ENCODE measurements at regions not wholly inside any gene's neighbourhood (a gene's known extent, or its start where the extent isn't known, plus 50 kb on each side); places are given as distances from the start of the nearest gene placed in this dataset.

- no peak for TF ChIP-seq GATA3 (IDR thresholded peaks at IDR 0.05; ENCODE audit: low read depth, low read length)
- TF ChIP-seq GATA2 (IDR thresholded peaks at IDR 0.05; ENCODE audit: low read depth, low read length), result no peak
These were observed 449.7 kb downstream of the TXNL1 start for GRCh38 chr18:56188529-56189275.

GRCh38 chr18:56186319-56186718, 452.1 kb downstream of the TXNL1 start:
- TF ChIP-seq GATA3 (IDR thresholded peaks at IDR 0.05; ENCODE audit: low read depth, low read length) (no peak), GATA2 (IDR thresholded peaks at IDR 0.05; ENCODE audit: low read depth, low read length) (no peak)

DNA sequence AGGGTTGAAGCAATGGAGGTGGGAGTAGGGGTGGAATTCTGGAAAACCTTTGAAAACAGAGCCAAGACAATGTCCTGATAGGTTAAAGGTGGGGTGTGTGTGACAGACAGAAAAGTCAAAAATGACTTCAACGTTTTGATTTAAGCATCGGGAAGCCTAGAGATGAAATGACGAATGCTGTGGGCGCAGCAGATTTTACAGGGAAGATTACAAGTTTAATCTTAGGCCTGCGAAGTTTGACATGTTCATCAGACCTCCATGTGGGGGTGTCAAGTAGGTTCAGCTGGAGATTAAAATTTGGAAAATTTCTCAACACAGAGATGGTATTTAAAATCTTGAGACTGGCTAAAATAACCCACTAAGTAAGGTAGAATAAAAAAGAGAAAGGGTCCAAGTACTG, 453.3 kb downstream of the TXNL1 start:
- TF ChIP-seq GATA3 (IDR thresholded peaks at IDR 0.05; ENCODE audit: low read depth, low read length) (no peak), GATA2 (IDR thresholded peaks at IDR 0.05; ENCODE audit: low read depth, low read length) (no peak)

- no peak for TF ChIP-seq GATA3 (IDR thresholded peaks at IDR 0.05; ENCODE audit: low read depth, low read length)
- TF ChIP-seq GATA2 (IDR thresholded peaks at IDR 0.05; ENCODE audit: low read depth, low read length), result no peak
These were observed 461.6 kb downstream of the TXNL1 start for GRCh38 chr18:56176751-56177150.

DNA sequence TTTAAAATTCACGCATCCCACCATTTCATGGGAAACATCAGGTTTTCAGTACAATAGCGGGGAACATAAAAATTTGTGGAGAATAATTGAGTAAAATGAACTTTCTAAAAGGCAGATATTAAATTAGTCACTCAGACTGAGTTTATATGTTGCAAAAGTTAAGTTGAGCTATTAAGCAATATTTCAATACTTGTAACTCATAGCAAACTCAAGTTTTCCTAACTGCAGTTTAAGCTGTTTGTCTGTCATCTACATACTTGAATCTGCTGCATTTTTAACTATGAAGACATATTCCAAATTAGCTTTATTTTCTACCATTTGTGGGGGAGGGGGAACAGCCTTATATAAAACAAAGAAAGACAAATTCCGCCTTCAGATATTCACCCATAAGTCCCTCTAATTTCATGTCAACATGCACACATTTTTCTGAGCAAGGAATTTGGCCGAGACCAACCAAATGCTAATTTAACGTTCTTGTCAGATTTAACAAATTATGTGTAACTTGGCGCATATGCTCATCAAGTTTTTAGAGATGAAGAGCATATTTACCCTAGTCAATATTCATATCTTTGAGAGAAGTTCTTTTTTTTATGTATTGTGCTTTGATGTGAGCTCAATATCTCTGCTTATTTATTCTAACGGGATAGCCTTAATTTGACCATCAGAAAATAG, 462.9 kb downstream of the TXNL1 start:
- TF ChIP-seq GATA2 (IDR thresholded peaks at IDR 0.05; ENCODE audit: low read depth, low read length), result no peak
- no peak for TF ChIP-seq GATA3 (IDR thresholded peaks at IDR 0.05; ENCODE audit: low read depth, low read length)

- TF ChIP-seq GATA3 (IDR thresholded peaks at IDR 0.05; ENCODE audit: low read depth, low read length) (no peak), GATA2 (IDR thresholded peaks at IDR 0.05; ENCODE audit: low read depth, low read length) (no peak)
These were observed 464.7 kb downstream of the TXNL1 start for GRCh38 chr18:56173542-56174220.

DNA sequence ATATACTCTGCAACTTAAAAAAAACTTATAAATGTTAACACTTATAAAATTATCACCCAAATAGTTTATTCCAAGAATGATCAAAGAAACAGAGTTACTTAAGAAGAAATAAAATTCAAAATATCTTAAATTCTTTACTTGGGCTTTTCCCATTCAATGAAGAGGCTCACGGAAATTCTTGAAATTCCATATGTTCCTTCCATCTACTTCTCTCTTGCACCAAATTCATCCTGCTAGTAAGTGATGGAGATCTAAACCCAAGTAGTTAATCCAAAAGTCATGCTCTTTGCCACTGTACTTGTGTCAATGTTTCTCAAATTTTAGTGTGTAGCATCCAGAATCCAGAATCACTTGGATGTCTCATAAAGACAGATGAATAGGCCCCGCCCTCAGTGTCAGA, 465.9 kb downstream of the TXNL1 start:
- TF ChIP-seq GATA2 (IDR thresholded peaks at IDR 0.05; ENCODE audit: low read depth, low read length), result no peak
- no peak for TF ChIP-seq GATA3 (IDR thresholded peaks at IDR 0.05; ENCODE audit: low read depth, low read length)

DNA sequence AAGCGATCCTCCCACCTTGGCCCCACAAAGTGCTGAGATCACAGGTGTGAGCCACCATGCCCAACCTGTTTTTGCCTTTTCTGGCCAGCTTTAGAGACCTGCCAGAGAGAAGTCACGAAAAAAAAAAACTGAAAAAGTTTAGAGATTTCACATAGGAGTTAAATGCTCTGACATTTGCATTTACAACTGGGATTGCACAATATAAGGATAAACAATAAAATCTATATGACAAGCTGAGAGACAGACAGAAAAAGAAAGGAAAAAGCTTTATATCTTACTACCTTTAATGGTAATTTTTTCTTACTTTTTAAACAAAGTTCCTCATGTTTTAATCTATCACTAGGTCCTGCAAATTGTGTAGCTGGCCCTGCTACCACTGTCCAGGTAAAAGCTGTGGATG, 466.5 kb downstream of the TXNL1 start:
- TF ChIP-seq GATA2 (IDR thresholded peaks at IDR 0.05; ENCODE audit: low read depth, low read length), result no peak
- no peak for TF ChIP-seq GATA3 (IDR thresholded peaks at IDR 0.05; ENCODE audit: low read depth, low read length)

- TF ChIP-seq GATA3 (IDR thresholded peaks at IDR 0.05; ENCODE audit: low read depth, low read length), result no peak
- no peak for TF ChIP-seq GATA2 (IDR thresholded peaks at IDR 0.05; ENCODE audit: low read depth, low read length)
These were observed 470.2 kb downstream of the TXNL1 start for GRCh38 chr18:56168049-56168781.

GRCh38 chr18:56167366-56167765, 471.0 kb downstream of the TXNL1 start:
- TF ChIP-seq GATA2 (IDR thresholded peaks at IDR 0.05; ENCODE audit: low read depth, low read length) (no peak), GATA3 (IDR thresholded peaks at IDR 0.05; ENCODE audit: low read depth, low read length) (no peak)

DNA sequence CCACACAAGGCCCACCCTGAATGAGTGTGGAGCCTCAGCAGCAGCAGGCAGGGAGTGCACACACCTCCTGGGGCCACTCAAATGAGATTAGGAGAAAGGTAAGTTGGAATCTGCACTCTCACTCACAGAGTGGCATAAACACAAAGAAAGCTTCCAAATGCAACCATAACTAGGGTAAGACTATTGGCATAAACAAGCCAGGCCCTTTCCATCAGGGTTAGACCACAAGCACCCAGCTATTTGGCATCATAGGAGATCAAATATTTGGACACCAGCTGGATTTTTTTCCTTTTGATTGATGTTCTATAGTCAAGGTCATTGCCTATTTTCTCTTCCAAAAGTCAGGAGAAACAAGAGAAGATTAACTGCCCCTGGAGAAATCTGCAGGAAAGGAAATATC, 471.5 kb downstream of the TXNL1 start:
- TF ChIP-seq GATA3 (IDR thresholded peaks at IDR 0.05; ENCODE audit: low read depth, low read length), result no peak
- TF ChIP-seq GATA2 (IDR thresholded peaks at IDR 0.05; ENCODE audit: low read depth, low read length), result no peak

GRCh38 chr18:56165601-56166355, 472.6 kb downstream of the TXNL1 start:
- TF ChIP-seq GATA3 (IDR thresholded peaks at IDR 0.05; ENCODE audit: low read depth, low read length) (no peak), GATA2 (IDR thresholded peaks at IDR 0.05; ENCODE audit: low read depth, low read length) (no peak)

Data from SH-SY5Y (cell line).